Ovary (tissue), 7 donors: ENCODE measurements at regions not wholly inside any gene's neighbourhood (a gene's known extent, or its start where the extent isn't known, plus 50 kb on each side); places are given as distances from the start of the nearest gene placed in this dataset.

Experiments
- DNase-seq, 5 donors: peaks; one replicate each; pipeline ENCODE4 v3.0.0-alpha.2; 2019 to 2020
- H3K27ac ChIP-seq, 2 donors: fragments of 200-600 bp; one replicate each; pipeline versions ENCODE4 v1.5.1 to v1.8.0; 2019 to 2022
- H3K27me3 ChIP-seq: fragments of 200-600 bp; one replicate; pipeline ENCODE4 v1.8.0; 2022
- H3K36me3 ChIP-seq: fragments of 200-600 bp; sonication (generic); one replicate; pipeline ENCODE4 v1.5.1; 2019
- H3K4me1 ChIP-seq: one replicate; pipeline ENCODE4 v1.8.1; 2013; ENCODE audit warnings: mild to moderate bottlenecking, moderate library complexity; ENCODE audit not compliant: insufficient read depth
- H3K4me3 ChIP-seq: fragments of 200-600 bp; sonication (generic); one replicate; pipeline ENCODE4 v1.5.1; 2017
- H3K9me3 ChIP-seq, 2 donors: fragments of 200-600 bp in 1 of 2; sonication (generic) in 1 of 2; one replicate each; pipeline versions ENCODE4 v1.5.1 to v1.8.1; 2013 to 2019; ENCODE audit warnings: mild to moderate bottlenecking in 1 of 2, moderate library complexity in 1 of 2
- EP300 ChIP-seq: sonication (generic); formaldehyde crosslinking; IDR thresholded peaks from one replicate; pipeline ENCODE4 v1.6.1; 2017; ENCODE audit warnings: antibody characterized with exemption
- POLR2A ChIP-seq: fragments of 450-650 bp; IDR thresholded peaks from one replicate; pipeline ENCODE4 v1.6.1; 2017; ENCODE audit warnings: antibody characterized with exemption, mild to moderate bottlenecking, moderate library complexity
- WGBS, 3 donors: extraction: QIAGEN DNeasy Blood & Tissue Kit in 1 of 3; methylation state at CpG; one replicate each; pipeline versions ENCODE4 v1.1.5 to v1.1.7; 2013 to 2017; 5-methylcytosine and 5-hydroxymethylcytosine counted together
- intact Hi-C, 4 donors: fragments of 100-400 bp; cut with DNase I; formaldehyde crosslinking; loops; one replicate each; pipeline versions ENCODE4 v1.11.0 to v1.15.1; 2022 to 2023
- TF ChIP-seq, protein P1 (sequence below), 3 donors: fragments of 450-650 bp in 2 of 3; fragments of 200-600 bp in 1 of 3; IDR thresholded peaks; one replicate each; pipeline versions ENCODE4 v1.5.1 to v1.8.0; 2016 to 2022; ENCODE audit warnings: antibody characterized with exemption in 3 of 3, mild to moderate bottlenecking in 1 of 3
- donor health status: DM: no; HTN: no; CAD: no; lungs with moderate emphysema.
- donor health status: DM: no; HTN: no; CAD: no.
- donor health status: Bipolar disorder and iron deficiency.
- donor health status: DM: no; HTN: no; CAD: no.
- donor health status: DM: yes; HTN: yes; CAD: no.

DNA sequence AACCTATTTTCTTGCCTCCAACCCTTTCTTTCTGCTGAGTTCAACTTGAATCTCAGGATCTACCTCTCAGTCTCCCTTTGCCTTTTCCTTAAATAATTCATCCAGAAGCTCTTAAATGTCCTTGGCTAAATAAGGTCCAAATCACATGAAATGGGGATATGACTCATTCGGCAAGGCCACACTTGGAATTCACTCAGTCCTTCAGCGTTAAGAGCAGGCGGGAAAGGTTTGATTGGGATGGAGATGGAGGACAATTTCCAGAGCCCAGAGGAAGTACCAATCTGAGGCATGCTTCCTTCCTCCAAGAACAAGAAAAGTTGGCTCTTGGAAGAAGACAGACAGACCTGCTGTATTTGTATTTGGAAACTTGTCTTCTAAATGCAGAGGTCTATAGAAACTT, 128.5 kb downstream of the PROX1 start:
- TF ChIP-seq POLR2A (no peak), EP300 (no peak)
- TF ChIP-seq, protein P1, sequence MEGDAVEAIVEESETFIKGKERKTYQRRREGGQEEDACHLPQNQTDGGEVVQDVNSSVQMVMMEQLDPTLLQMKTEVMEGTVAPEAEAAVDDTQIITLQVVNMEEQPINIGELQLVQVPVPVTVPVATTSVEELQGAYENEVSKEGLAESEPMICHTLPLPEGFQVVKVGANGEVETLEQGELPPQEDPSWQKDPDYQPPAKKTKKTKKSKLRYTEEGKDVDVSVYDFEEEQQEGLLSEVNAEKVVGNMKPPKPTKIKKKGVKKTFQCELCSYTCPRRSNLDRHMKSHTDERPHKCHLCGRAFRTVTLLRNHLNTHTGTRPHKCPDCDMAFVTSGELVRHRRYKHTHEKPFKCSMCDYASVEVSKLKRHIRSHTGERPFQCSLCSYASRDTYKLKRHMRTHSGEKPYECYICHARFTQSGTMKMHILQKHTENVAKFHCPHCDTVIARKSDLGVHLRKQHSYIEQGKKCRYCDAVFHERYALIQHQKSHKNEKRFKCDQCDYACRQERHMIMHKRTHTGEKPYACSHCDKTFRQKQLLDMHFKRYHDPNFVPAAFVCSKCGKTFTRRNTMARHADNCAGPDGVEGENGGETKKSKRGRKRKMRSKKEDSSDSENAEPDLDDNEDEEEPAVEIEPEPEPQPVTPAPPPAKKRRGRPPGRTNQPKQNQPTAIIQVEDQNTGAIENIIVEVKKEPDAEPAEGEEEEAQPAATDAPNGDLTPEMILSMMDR (IDR thresholded peaks at IDR 0.05), result no peak
- Histone ChIP-seq H3K9me3 (no peaks in the 10 kb centered on the region), H3K4me3 (no peak overlapping the region), H3K4me1 (no peaks in the 10 kb centered on the region), H3K27me3 (no peaks in the 10 kb centered on the region), H3K27ac (no peak overlapping the region), H3K36me3 (no peaks in the 10 kb centered on the region)
- 78 to 85% (median 78%) methylated on average over 3 of the region's 3 CpGs for WGBS, 3 donors
- DNase-seq, result no peak
- intact Hi-C loops, result no loop called here

DNA sequence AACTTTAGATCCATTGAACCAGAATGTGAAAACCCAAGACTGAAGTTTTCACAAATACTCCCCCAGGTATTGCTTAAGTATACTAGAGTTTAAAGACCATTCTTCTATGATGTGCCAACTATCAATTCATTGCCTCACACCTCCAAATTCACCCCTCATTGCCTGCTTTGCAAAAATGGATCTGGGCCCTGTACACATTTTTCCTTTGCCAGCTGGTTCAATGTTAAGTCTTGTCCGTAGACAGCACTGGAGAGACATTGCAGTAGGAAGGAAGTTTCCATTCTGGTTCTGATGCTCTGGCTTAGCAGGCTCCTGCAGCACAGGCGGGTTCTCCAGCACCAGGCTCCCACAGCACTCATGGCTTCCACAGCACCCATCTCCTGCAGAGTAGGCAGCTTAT, 130.0 kb downstream of the PROX1 start:
- Histone ChIP-seq H3K27ac (no peak overlapping the region), H3K4me1 (no peaks in the 10 kb centered on the region), H3K36me3 (no peaks in the 10 kb centered on the region), H3K9me3 (no peaks in the 10 kb centered on the region), H3K27me3 (no peaks in the 10 kb centered on the region), H3K4me3 (no peak overlapping the region)
- no peak for TF ChIP-seq EP300
- TF ChIP-seq, protein P1 (IDR thresholded peaks at IDR 0.05), result no peak
- TF ChIP-seq POLR2A, result no peak
- intact Hi-C loops, result no loop called here
- DNase-seq, result no peak
- 88 to 95% (median 94%) methylated on average over 2 of the region's 2 CpGs for WGBS, 3 donors

DNA sequence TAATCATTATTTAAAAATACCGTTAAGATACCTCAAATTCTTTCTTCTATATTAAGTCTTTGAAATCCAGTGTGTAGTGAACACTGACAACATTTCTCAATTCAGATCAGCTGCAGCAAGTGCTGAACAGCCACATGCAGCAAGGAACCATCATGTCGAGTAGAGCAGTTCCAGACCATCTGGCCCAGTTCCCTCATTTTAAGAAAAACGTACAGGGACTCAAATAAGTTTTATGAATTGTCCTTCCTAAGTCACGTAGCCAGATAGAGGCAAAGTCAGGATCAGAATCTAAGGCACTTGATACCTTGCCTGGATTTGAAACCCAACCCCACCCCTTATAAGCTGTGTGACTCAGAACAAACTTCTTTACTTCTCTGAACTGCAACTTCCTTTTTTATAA, 132.4 kb downstream of the PROX1 start:
- H3K4me1 ChIP-seq, result no peaks in the 10 kb centered on the region
- H3K27me3 ChIP-seq, result no peaks in the 10 kb centered on the region
- DNase-seq, result no peak
- H3K4me3 ChIP-seq, result no peak overlapping the region
- no peak overlapping the region for H3K27ac ChIP-seq
- no peaks in the 10 kb centered on the region for H3K36me3 ChIP-seq
- H3K9me3 ChIP-seq, result no peaks in the 10 kb centered on the region
- intact Hi-C loops, result loop anchor here in 2 of 4 donors (10.0 kb wide), 2 partner anchors 875 to 995 kb away; no protein-coding TSS in a partner anchor
- WGBS, 3 donors, result 35 to 38% (median 38%) methylated on average over 4 of the region's 4 CpGs
- TF ChIP-seq EP300 (no peak), POLR2A (no peak)
- TF ChIP-seq, protein P1 (IDR thresholded peaks at IDR 0.05), result no peak

DNA sequence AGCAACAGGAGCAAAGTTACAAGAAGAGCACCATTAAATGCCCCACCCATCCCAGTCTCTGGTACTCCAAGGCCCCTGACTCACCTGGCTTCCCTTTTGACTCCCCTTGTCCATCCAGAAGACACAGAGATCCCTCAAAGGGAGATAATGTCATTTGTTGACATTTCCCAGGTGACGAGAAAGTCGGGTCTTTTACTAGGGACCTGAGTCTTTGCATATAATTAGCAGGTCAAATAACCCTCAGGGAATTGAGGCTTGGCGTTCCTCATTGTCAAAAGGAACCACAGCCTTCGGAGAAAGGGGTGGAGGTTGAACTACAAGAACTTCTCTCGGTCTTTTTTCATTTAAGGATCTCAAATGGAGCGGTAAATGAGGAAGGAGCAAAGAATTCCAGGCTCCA, 133.2 kb downstream of the PROX1 start:
- intact Hi-C loops, result loop anchor here in 2 of 4 donors (10.0 kb wide), 2 partner anchors 876 to 996 kb away; no protein-coding TSS in a partner anchor
- Histone ChIP-seq H3K4me1 (no peaks in the 10 kb centered on the region), H3K4me3 (no peak overlapping the region), H3K27me3 (no peaks in the 10 kb centered on the region), H3K36me3 (no peaks in the 10 kb centered on the region), H3K9me3 (no peaks in the 10 kb centered on the region), H3K27ac (no peak overlapping the region)
- WGBS, 3 donors, result 73 to 80% (median 78%) methylated on average over 6 of the region's 6 CpGs
- DNase-seq, result no peak
- TF ChIP-seq POLR2A, result no peak
- TF ChIP-seq, protein P1 (IDR thresholded peaks at IDR 0.05), result no peak
- TF ChIP-seq EP300, result no peak
